ENCODE measurements at regions not wholly inside any gene's neighbourhood (a gene's known extent, or its start where the extent isn't known, plus 50 kb on each side); places are given as distances from the start of the nearest gene placed in this dataset.

DNA sequence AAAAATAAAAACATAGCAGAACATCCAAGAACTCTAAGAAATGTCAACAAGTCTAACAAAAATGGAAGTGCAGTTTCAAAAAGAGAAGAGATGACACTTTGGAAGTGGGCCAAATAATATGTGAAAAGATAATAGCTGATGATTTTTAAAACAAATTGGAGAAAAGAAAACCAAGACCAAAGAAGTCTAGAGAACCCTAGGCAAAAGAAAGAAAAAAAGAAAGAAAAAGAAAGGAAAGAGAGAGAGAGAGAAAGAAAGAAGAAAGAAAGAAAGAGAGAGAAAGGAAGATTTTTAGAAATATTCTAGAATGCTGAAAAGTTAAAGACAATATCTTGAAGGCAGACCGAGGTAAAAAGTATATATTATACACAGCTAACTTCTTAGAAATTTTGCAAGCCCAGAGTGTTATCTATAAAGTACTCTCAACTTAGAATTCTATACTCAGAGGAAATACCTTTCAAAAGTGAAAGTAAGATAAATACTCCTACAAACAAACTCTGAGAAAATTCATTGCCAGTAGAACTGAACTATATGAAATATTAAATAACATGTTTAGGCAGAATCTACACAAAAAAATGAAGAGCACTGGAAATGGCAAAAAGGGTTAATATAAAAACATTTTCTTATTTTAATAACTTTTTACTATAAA is 138.7 kb upstream of the SMIM30 start:
- Histone ChIP-seq H3K4me1 (ENCODE audit: control insufficient read depth in 1 of 2, insufficient read depth in 2 of 2, low read length in 2 of 2) (no peaks in the 10 kb centered on the region), H3K9me3 (replicated peaks in 1 of 2; ENCODE audit: control insufficient read depth in 1 of 2, insufficient read depth in 1 of 2, low read length in 2 of 2) (no peaks in the 10 kb centered on the region), H3K36me3 (replicated peaks in 1 of 2; ENCODE audit: control insufficient read depth in 1 of 2, insufficient read depth in 2 of 2, low read length in 2 of 2) (no peaks in the 10 kb centered on the region), H3K27me3 (ENCODE audit: control insufficient read depth in 2 of 2, insufficient read depth in 2 of 2, low read length in 2 of 2) (no peaks in the 10 kb centered on the region), H3K9ac (ENCODE audit: insufficient read depth, low read length, poor library complexity, severe bottlenecking) (no peak overlapping the region), H3K79me2 (ENCODE audit: insufficient read depth, low read length) (no peaks in the 10 kb centered on the region), H3K4me2 (replicated peaks; ENCODE audit: extremely low read depth, low read length, poor library complexity, severe bottlenecking) (no peak overlapping the region), H3K4me3 (replicated peaks in 1 of 3; ENCODE audit: low read depth in 2 of 3, low read length in 3 of 3) (no peak overlapping the region), H4K20me1 (ENCODE audit: insufficient read depth, low read length) (no peaks in the 10 kb centered on the region), H3K27ac (ENCODE audit: low read depth in 1 of 2, low read length in 2 of 2) (no peak overlapping the region), H2AFZ (ENCODE audit: insufficient read depth, low read depth, low read length, poor library complexity, severe bottlenecking) (no peak overlapping the region)
- Mint-ChIP-seq H3K27me3 (ENCODE audit: low read depth in 3 of 3) (no peaks in the 10 kb centered on the region), H3K9me3 (peaks cover 0 to 6% (median 3%) of the 10 kb centered on the region in 7 donors), H3K27ac (no peak overlapping the region), H3K4me3 (no peak overlapping the region), H3K36me3 (no peaks in the 10 kb centered on the region), H3K4me1 (no peaks in the 10 kb centered on the region)
- WGBS (ENCODE audit: insufficient coverage), result no CpG with 5 or more reads among the region's 1 CpG
- TF ChIP-seq, protein P1, sequence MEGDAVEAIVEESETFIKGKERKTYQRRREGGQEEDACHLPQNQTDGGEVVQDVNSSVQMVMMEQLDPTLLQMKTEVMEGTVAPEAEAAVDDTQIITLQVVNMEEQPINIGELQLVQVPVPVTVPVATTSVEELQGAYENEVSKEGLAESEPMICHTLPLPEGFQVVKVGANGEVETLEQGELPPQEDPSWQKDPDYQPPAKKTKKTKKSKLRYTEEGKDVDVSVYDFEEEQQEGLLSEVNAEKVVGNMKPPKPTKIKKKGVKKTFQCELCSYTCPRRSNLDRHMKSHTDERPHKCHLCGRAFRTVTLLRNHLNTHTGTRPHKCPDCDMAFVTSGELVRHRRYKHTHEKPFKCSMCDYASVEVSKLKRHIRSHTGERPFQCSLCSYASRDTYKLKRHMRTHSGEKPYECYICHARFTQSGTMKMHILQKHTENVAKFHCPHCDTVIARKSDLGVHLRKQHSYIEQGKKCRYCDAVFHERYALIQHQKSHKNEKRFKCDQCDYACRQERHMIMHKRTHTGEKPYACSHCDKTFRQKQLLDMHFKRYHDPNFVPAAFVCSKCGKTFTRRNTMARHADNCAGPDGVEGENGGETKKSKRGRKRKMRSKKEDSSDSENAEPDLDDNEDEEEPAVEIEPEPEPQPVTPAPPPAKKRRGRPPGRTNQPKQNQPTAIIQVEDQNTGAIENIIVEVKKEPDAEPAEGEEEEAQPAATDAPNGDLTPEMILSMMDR (IDR thresholded peaks at IDR 0.05), result no peak
- no peak for DNase-seq
- intact Hi-C loops (cut with micrococcal nuclease), result no loop called here

GRCh38 chr7:113247198-113247597 is 128.8 kb upstream of the SMIM30 start:
- no peaks in the 10 kb centered on the region for H4K20me1 ChIP-seq (ENCODE audit: insufficient read depth, low read length)
- H3K79me2 ChIP-seq (ENCODE audit: insufficient read depth, low read length), result no peaks in the 10 kb centered on the region
- peaks cover 0 to 4% of the 10 kb centered on the region in 2 donors for H3K9me3 ChIP-seq (replicated peaks in 1 of 2; ENCODE audit: control insufficient read depth in 1 of 2, insufficient read depth in 1 of 2, low read length in 2 of 2)
- intact Hi-C loops (cut with micrococcal nuclease), result no loop called here
- H3K9me3 Mint-ChIP-seq, result peaks cover 0 to 6% (median 3%) of the 10 kb centered on the region in 7 donors
- H3K9ac ChIP-seq (ENCODE audit: insufficient read depth, low read length, poor library complexity, severe bottlenecking), result no peak overlapping the region
- TF ChIP-seq, protein P1 (IDR thresholded peaks at IDR 0.05), result no peak
- H3K4me2 ChIP-seq (replicated peaks; ENCODE audit: extremely low read depth, low read length, poor library complexity, severe bottlenecking), result no peak overlapping the region
- DNase-seq, result no peak
- no peaks in the 10 kb centered on the region for H3K36me3 ChIP-seq (replicated peaks in 1 of 2; ENCODE audit: control insufficient read depth in 1 of 2, insufficient read depth in 2 of 2, low read length in 2 of 2)
- no peaks in the 10 kb centered on the region for H3K4me1 ChIP-seq (ENCODE audit: control insufficient read depth in 1 of 2, insufficient read depth in 2 of 2, low read length in 2 of 2)
- H3K27me3 Mint-ChIP-seq (ENCODE audit: low read depth in 3 of 3), result peaks cover 0 to 1% (median 0%) of the 10 kb centered on the region in 3 donors
- WGBS (ENCODE audit: insufficient coverage), result no CpG with 5 or more reads among the region's 3 CpGs
- H3K36me3 Mint-ChIP-seq, result no peaks in the 10 kb centered on the region
- H3K27ac ChIP-seq (ENCODE audit: low read depth in 1 of 2, low read length in 2 of 2), result no peak overlapping the region
- no peaks in the 10 kb centered on the region for H3K4me1 Mint-ChIP-seq
- no peak overlapping the region for H3K27ac Mint-ChIP-seq
- H3K4me3 ChIP-seq (replicated peaks in 1 of 3; ENCODE audit: low read depth in 2 of 3, low read length in 3 of 3), result no peak overlapping the region
- H3K27me3 ChIP-seq (ENCODE audit: control insufficient read depth in 2 of 2, insufficient read depth in 2 of 2, low read length in 2 of 2), result no peaks in the 10 kb centered on the region
- no peak overlapping the region for H2AFZ ChIP-seq (ENCODE audit: insufficient read depth, low read depth, low read length, poor library complexity, severe bottlenecking)
- H3K4me3 Mint-ChIP-seq, result no peak overlapping the region

Measured in CD14-positive monocyte (primary cell).